ENCODE measurements at regions not wholly inside any gene's neighbourhood (a gene's known extent, or its start where the extent isn't known, plus 50 kb on each side); places are given as distances from the start of the nearest gene placed in this dataset.

GRCh38 chr19:30887042-30887441, 462.2 kb downstream of the TSHZ3 start:
- no peak overlapping the region for H3K4me2 ChIP-seq
- H3K9me3 Mint-ChIP-seq, result no peaks in the 10 kb centered on the region; the same call in 2 of the 3 replicates
- no peak overlapping the region for H3K27ac ChIP-seq (ENCODE audit: low read depth)
- TF ChIP-seq ZNF462 (CRISPR knock-in tag; IDR thresholded peaks at IDR 0.05) (no peak), STAT1 (IDR thresholded peaks at IDR 0.05; ENCODE audit: unreplicated experiment) (no peak), JUNB (IDR thresholded peaks at IDR 0.05; ENCODE audit: unreplicated experiment) (no peak), CREB1 (CRISPR knock-in tag; IDR thresholded peaks at IDR 0.05; ENCODE audit: low read depth) (no peak), ZNF114 (CRISPR knock-in tag; IDR thresholded peaks at IDR 0.05) (no peak), EZH2 (IDR thresholded peaks at IDR 0.05; ENCODE audit: low read depth, unreplicated experiment) (no peak), CTCF (conservative IDR thresholded peaks at IDR 0.05; ENCODE audit: low read depth in 2 of 2) (no peak), POLR2AphosphoS5 (IDR thresholded peaks at IDR 0.05; ENCODE audit: low read depth) (no peak), EZH2phosphoT487 (IDR thresholded peaks at IDR 0.05; ENCODE audit: unreplicated experiment) (no peak), ZNF331 (CRISPR knock-in tag; IDR thresholded peaks at IDR 0.05; ENCODE audit: low read depth) (no peak), REST (IDR thresholded peaks at IDR 0.05; ENCODE audit: unreplicated experiment) (no peak), NANOG (IDR thresholded peaks at IDR 0.05; ENCODE audit: borderline replicate concordance) (no peak), ETS1 (IDR thresholded peaks at IDR 0.05) (no peak)
- no peak for ATAC-seq
- H3K36me3 ChIP-seq (ENCODE audit: insufficient read depth), result no peaks in the 10 kb centered on the region
- H3F3A ChIP-seq (replicated peaks; ENCODE audit: low read depth), result no peaks in the 10 kb centered on the region
- no peaks in the 10 kb centered on the region for H3K27me3 Mint-ChIP-seq (ENCODE audit: insufficient read depth, low read depth, poor library complexity)
- H3K27ac Mint-ChIP-seq, result no peak overlapping the region
- peak overlapping the region; percentile 23; the same call in 1 of the 2 replicates for H2AFZ ChIP-seq
- H3K27me3 ChIP-seq (ENCODE audit: insufficient read depth), result no peaks in the 10 kb centered on the region
- no peaks in the 10 kb centered on the region for H4K20me1 ChIP-seq (replicated peaks; ENCODE audit: insufficient read depth)
- H3K4me1 ChIP-seq (ENCODE audit: insufficient read depth), result no peaks in the 10 kb centered on the region
- H3K4me3 ChIP-seq, result no peak overlapping the region
- H3K9me2 ChIP-seq (ENCODE audit: insufficient read depth), result no peaks in the 10 kb centered on the region
- H3K79me2 ChIP-seq (replicated peaks; ENCODE audit: insufficient read depth), result no peaks in the 10 kb centered on the region
- no peak for DNase-seq (ENCODE audit: low spot score)
- no peaks in the 10 kb centered on the region for H3K36me3 Mint-ChIP-seq (ENCODE audit: low read depth)
- H3K4me1 Mint-ChIP-seq, result no peaks in the 10 kb centered on the region
- no peak overlapping the region for H3K4me3 Mint-ChIP-seq
